NCI-H82 treated with DMSO at 0.1 percent for 48 hours (cell line): ENCODE measurements at regions not wholly inside any gene's neighbourhood (a gene's known extent, or its start where the extent isn't known, plus 50 kb on each side); places are given as distances from the start of the nearest gene placed in this dataset.
"Not testable (repeated sequence)": the region's sequence is repeated elsewhere in the genome, so short reads cannot be mapped to it uniquely, and the experiment has no call there.

Experiments
- DNase-seq: peaks from one replicate; lab custom pipeline; 2025; ENCODE audit not compliant: unreplicated experiment; lab: John Stamatoyannopoulos, UW

- DNase-seq: peak; percentile 42
Measured at GRCh38 chr2:208607694-208608093, 201.1 kb downstream of the PTH2R start.

GRCh38 chr2:208608122-208608835 is 201.7 kb downstream of the PTH2R start:
- DNase-seq: peak; percentile 71

GRCh38 chr2:208609166-208609804 is 202.7 kb downstream of the PTH2R start:
- peak; percentile 2 for DNase-seq

- DNase-seq: not testable (repeated sequence)
Measured at GRCh38 chr2:208615675-208616074, 209.1 kb downstream of the PTH2R start.

GRCh38 chr2:208618220-208618619 is 211.6 kb downstream of the PTH2R start:
- DNase-seq: no peak

- no peak for DNase-seq
Measured at GRCh38 chr2:208619993-208620392, 213.4 kb downstream of the PTH2R start.

GRCh38 chr2:208620487-208620978 is 213.9 kb downstream of the PTH2R start:
- DNase-seq: no peak

GRCh38 chr2:208627110-208627884 is 220.7 kb downstream of the PTH2R start:
- DNase-seq: no peak

- DNase-seq: no peak
Measured at GRCh38 chr2:208627916-208628315, 221.3 kb downstream of the PTH2R start.

- no peak for DNase-seq
Measured at GRCh38 chr2:208638059-208638458, 231.5 kb downstream of the PTH2R start.

- DNase-seq: no peak
Measured at GRCh38 chr2:208642125-208642779, 235.7 kb downstream of the PTH2R start.

GRCh38 chr2:208643145-208643544 is 236.6 kb downstream of the PTH2R start:
- no peak for DNase-seq

- no peak for DNase-seq
Measured at GRCh38 chr2:208645226-208645625, 238.6 kb downstream of the PTH2R start.

- no peak for DNase-seq
Measured at GRCh38 chr2:208648368-208648767, 241.8 kb downstream of the PTH2R start.

- no peak for DNase-seq
Measured at GRCh38 chr2:208653383-208653782, 246.8 kb downstream of the PTH2R start.

GRCh38 chr2:208654056-208654455 is 247.5 kb downstream of the PTH2R start:
- no peak for DNase-seq

- DNase-seq: no peak
Measured at GRCh38 chr2:208657468-208657867, 250.9 kb downstream of the PTH2R start.

- no peak for DNase-seq
Measured at GRCh38 chr2:208669394-208669793, 262.8 kb downstream of the PTH2R start.

- DNase-seq: no peak
Measured at GRCh38 chr2:208671284-208671683, 264.7 kb downstream of the PTH2R start.

- DNase-seq: no peak
Measured at GRCh38 chr2:208671886-208672680, 265.5 kb downstream of the PTH2R start.
